ENCODE measurements at regions not wholly inside any gene's neighbourhood (a gene's known extent, or its start where the extent isn't known, plus 50 kb on each side); places are given as distances from the start of the nearest gene placed in this dataset.
"Not testable (repeated sequence)": the region's sequence is repeated elsewhere in the genome, so short reads cannot be mapped to it uniquely, and the experiment has no call there.

DNA sequence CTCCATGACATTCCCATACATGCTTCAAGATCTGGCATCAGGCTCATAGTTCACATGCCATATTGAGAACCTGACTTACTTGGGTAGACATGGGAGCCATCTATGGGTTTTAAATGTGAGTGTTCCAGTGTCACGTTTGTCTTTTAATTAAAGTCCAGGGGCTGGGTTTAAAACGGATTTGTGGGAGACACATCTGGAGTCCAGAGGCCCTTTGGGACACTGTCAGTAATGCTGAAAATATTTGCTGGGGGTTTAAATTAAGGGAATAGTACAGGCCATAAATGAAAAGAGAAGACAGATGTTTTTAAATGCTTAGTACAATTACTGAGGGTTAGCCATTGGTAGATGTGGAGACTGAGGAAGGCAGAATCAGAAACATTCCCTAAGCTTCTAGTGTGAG is 478.0 kb downstream of the PID1 start:
- DNase-seq (ENCODE audit: low read depth in 2 of 2): no peak

DNA sequence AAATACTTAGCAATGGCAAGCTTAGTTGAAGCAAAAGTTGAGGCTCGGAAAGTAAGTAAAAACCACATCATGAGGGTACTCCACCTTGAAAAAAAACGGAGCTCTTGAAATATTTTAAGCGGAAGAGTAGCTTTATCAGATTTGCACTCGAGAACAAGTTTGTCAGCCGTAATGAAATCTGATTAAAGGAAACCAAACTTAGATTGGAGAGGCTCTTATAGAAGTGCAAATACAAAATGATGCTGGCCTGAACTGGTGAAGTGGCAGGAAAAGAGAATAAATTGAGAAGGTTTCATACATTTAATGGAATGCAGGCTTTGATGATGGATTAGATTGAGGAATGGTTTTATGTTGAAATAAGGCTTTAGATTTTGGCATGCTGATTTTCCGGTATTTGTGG is 484.2 kb downstream of the PID1 start:
- DNase-seq (ENCODE audit: low read depth in 2 of 2): no peak

DNA sequence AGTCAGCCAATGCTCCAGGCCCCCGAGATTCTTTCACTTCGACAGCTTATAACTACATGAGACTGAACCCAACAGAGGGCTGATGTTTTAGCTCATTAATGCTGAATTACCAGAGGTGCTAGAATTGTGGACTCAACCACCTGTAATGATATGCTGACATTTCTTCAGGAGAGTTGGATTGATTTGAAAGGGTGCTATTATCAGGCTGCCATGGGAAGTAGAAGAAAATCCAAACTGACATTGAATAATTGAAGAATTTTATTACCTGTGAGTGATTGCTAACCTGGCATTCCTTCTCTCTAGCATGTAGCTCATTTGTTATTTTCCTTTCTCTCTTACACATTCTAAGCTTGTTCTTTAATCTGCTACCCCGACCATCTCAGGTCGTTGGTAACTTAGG is 488.8 kb downstream of the PID1 start:
- no peak for DNase-seq (ENCODE audit: low read depth in 2 of 2)

DNA sequence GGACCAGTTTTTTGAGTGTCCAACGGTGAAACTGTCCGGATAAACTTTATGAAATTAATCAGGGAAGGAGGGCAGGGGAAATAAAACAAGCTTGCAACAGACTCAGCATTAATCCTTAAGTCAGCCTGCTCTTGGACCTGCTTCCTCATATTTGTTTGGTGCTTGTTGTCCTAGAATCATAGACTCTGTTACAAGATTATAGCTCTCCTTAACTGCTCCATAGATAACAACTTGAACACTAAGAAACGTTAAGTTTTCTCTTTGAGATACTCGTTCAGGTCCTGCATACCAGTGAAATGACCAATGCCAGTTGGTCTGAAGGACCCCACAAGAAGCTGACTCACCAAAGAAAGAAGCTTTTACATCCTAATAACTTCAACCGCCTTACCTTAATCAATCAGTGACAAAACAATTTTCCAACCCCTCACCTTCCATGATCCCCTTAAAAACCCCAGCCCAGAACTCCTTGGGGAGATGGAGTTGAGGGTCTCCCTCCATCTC is 493.2 kb downstream of the PID1 start:
- DNase-seq (ENCODE audit: low read depth in 2 of 2): no peak

DNA sequence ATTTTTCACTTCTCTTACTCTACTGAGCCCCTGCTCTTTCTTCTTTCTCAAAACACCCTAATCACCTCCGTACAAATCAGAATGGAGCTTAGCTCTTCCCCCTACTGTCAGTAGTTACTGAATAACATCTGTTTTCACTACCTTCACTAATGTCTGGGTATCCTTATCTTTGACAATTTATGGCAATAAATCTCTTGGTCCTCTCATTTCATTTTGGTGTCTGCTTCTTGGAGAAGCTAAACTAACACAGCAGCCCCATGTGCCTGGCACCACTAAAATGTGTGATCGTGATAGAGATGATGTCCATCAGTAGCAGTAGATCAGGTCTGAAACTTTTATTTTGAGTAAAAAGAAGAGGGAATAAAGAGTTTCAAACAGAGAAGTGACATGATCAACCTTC is 496.5 kb downstream of the PID1 start:
- DNase-seq (ENCODE audit: low read depth in 2 of 2): no peak

DNA sequence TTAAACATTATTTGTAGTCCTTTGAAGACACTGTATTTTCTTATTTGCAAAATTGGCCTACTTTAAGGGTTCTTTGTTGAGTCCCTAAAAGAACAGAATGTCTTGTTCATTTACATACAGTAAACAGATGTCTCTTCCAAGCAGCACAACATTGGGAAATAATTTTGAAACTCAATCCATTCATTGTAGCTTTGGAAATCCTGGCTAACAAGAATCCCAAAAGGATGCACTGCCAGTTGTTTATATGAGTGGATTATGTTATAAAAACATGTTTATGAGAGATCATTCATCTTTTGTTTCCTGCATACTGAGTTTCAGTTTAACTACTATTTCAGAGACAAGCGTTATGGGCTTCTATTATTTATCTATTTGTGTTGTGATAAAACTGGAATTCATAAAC is 499.3 kb downstream of the PID1 start:
- no peak for DNase-seq (ENCODE audit: low read depth in 2 of 2)

DNA sequence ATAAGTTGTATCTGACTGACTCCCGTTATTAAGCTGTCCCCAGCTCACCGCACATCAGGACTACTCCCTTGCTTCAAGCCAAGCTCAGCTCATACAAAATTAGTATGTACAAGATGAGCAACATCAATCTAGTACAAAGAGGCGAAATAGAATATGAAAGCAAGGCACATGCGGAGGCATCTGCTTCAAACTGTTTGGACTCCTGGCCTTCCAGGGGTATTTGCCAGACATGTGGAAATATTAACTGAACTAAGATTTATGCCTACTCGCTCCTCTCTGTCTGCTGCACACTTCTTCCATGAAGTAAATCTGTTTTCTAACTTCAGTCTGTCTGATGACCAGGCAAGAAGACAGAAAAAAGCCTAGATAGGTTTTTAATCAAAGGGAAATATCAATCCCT is 499.8 kb downstream of the PID1 start:
- DNase-seq (ENCODE audit: low read depth in 2 of 2): no peak

DNA sequence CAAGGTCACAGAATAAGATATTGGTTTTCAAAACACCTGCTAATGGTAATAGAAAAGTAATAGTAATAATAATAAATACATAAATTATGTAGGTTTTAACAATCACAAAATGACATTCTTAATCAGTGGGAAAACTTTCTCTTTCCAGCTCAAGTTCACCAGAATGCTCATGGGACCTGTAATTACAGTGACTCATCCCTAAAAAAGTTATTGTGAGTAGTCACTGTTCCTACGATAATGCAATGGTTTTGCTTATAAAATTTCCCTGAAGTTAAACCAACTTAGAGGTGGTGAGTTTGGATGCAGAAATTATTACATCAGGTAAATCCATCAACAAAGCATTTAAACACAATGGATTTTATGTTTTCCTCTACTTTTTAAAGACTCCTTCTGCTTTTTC is 502.3 kb downstream of the PID1 start:
- DNase-seq (ENCODE audit: low read depth in 2 of 2): no peak

DNA sequence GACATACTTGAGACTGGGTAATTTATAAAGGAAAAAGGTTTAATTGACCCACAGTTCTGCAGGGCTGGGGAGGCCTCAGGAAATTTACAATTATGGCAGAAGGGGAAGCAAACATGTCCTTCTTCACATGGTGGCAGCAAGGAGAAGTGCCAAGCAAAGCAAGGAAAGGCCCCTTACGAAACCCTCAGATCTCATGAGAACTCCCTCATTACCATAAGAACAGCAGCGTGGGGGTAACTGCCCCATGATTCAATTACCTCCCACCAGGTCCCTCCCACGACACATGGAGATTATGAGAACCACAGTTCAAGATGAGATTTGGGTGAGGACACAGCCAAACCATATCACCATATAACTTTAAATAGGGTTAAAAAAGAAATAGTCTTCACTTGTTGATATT is 502.9 kb downstream of the PID1 start:
- not testable (repeated sequence) for DNase-seq (ENCODE audit: low read depth in 2 of 2)

DNA sequence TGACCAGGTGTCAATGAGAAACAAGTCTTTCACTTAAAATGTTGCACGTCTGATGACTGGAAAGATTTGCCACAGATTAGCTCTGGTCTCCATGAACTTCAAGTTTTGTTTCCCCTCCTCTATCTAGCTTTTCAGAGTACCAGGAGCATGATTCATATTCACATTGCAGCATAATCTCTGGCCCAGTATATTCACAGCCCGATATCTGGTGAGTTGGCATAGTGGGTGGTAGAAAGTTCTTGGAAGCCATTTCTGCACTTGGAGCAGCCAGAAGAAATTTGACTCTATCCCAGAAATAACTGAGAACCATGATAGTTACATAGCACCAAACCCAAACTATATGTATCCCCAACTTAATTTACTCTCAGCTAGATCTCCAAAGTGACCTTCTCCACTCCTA is 503.9 kb downstream of the PID1 start:
- DNase-seq (ENCODE audit: low read depth in 2 of 2): no peak

DNA sequence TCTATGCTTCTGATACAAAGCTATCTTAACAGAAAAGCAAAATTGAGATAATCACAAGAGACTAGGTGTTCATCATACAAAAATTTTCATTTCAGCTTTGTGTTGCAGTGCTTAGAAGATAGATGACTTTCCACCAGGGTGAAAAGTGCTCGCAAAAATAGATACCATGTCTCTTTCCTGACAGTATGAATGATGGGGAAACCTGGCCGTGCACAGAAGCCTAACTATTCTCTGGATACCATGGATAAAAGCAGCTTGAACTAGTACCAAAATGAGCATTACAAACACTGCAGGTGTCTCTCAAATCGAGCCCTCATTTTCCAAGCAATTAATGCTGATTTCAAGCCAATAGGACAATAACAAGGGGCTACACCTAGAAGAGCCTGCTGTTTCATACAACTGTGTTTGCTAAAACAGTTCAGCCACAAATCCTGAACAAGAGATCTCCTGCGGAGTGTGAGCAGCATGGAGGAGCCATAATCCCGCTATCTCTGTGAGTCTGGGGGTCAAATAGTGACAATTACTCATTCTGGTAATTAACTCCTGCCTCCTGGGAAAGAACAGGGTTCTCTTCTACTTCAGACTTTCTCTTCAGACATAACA is 507.6 kb downstream of the PID1 start:
- no peak for DNase-seq (ENCODE audit: low read depth in 2 of 2)

DNA sequence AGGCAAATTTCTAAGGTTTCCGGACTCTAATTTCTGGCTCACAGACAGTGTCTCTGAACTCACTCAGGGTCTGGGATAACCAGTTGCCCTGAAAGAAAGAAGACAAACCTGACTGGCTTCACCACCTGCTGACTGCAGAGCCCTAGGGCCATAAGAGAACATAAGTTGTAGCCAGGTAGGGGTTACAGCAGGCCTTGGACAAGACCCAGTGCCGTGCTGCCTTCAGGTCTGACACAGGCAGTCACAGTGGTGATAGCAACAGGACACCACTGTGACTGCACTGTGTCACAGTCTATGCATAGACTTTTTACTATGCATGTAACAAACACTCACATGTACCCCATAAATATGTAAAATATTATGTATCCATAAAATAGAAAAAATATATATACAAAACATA is 508.5 kb downstream of the PID1 start:
- DNase-seq (ENCODE audit: low read depth in 2 of 2): no peak

DNA sequence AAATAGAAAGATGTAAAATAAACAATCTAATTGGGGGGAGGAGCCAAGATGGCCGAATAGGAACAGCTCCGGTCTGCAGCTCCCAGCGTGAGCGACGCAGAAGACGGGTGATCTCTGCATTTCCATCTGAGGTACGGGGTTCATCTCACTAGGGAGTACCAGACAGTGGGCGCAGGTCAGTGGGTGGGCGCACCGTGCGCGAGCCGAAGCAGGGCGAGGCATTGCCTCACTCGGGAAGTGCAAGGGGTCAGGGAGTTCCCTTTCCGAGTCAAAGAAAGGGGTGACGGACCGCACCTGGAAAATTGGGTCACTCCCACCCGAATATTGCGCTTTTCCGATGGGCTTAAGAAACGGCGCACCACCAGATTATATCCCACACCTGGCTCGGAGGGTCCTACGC is 515.4 kb downstream of the PID1 start:
- DNase-seq (ENCODE audit: low read depth in 2 of 2): not testable (repeated sequence)

DNA sequence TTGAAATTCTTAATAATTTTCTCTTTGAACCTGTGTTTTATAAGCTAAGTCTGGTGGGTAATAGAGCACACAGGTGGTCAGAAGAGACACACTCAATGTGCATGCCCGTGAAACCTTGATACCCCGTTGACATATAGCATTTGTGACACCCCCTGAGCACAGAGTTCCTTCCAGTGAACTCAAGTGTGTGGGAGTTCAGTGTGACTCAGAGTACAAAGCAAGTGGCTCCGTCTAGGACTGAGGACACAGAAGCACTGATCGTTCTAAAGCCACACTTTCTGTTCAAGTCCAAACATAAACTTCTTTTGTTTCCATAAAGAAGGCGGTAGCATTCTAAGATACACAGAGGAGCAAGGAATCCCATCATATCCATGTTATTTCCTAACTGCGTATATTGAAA is 523.6 kb downstream of the PID1 start:
- no peak for DNase-seq (ENCODE audit: low read depth in 2 of 2)

DNA sequence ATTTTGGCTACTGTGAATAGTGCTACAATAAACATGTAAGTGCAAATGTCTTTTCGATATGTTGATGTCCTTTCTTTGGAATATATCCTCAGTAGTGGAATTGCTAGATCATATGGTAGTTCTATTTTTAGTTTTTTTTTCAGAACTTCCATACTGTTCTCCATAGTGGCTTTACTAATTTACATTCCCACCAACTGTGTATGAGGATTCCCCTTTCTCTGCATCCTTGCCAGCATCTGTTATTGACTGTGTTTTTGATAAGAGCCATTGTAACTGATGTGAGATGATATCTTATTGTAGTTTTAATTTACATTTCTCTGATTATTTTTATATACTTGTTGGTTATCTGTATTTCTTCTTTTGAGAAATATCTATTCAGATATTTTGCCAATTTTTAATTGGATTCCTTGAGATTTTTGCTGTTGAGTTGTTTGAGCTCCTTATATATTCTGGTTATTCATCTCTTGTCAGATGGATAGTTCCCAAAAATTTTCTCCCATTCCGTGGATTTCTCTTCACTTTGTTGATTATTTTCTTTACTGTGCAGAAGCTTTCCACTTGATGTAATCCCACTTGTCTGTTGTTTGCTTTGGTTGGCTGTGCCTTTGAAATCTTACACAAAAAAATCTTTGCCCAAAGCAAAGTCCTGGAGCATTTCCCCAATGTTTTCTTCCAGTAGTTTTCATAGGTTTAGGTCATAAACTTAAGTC is 532.3 kb downstream of the PID1 start:
- no peak for DNase-seq (ENCODE audit: low read depth in 2 of 2)

DNA sequence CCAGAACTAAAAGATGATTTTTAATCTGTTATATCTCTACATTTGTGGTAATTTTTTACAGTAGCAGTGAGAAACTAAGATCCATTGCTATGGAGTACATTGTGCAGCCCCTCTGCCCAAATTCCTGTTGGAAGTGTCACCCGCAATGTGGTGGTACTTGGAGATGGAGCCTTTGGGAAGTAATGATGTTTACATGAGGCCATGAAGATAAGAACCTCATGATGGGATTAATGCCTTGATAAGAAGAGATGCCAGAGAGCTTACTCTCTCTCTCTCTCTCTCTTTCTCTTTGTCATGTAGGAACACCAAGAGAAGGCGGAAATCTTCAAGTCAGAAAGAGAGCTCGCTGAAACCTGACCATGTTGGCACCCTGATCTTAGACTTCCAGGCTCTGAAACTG is 535.4 kb downstream of the PID1 start:
- DNase-seq (ENCODE audit: low read depth in 2 of 2): no peak

DNA sequence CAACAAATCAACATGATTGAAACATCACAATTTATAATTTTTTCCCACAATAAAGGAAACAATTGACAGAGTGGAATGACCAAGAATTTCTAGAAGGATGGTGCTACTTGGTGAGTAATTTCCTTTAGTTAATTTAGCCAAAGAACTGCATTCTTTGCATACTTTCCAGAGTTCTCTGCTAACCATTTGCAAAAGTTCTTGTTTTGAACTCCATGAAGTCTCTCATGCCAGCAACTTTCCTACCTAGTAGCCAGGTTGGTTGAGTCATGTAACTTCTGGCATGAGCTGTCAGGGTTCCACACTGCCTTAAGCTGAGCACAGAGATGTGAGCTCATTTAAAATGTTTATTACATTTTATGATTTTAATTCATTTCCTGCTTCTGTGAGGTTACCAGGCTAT is 539.6 kb downstream of the PID1 start:
- DNase-seq (ENCODE audit: low read depth in 2 of 2): no peak

DNA sequence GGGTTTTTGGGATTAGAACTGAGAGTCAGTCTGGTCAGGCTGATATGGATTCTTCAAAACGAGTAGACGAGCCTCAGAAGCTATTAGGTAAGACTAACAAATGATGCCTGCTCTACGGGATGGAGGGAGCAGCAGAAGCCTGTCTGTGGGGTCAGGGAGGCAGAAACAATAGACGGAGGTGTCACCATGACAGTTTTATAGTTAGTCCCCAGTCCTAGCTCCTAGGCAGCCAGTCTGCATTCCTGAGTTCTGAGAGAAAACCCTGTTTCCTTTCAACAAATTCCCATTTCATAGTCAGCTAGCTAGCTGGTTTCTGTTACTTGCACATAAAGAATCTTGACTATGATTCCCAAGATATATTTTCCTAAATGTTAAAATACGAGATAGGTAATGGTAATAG is 542.1 kb downstream of the PID1 start:
- no peak for DNase-seq (ENCODE audit: low read depth in 2 of 2)

DNA sequence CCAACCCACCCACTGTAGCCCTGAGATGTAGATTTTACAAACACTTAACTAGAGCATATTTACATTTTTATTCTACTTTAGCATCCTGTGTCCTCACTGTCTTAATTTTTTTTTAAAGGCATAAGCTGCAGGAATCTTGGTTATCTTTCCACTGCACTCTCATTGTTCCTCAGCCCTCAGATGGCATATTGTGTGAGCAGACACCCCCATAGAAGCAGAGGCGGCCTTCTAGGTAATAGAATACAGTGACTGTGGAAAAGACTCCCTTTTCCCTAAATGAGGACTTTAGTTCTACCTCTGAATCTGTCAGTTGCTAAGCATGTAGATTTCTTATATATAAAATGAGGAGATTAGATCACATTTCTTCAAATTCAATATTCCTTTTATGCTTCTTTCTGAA is 543.5 kb upstream of the SPHKAP start:
- DNase-seq (ENCODE audit: low read depth in 2 of 2): no peak

DNA sequence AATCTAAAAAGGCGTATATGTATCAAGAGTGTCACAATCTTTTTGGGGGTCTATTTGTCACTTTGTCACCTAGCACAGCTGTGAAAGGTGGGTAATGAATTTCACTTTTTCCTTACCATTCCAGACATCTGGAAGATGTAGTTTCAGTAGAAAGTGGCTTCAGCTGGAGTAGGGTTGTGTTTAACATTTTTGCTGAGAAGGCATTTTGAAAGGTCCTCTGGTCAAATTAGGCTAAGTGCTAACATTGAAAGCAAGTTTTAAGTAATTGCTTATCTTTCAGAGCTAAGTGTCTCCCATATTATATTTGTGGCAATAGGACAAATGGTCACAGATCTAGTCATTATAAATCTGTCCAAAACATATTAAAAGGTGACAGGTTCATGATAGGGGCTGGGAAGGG is 542.1 kb upstream of the SPHKAP start:
- no peak for DNase-seq (ENCODE audit: low read depth in 2 of 2)

DNA sequence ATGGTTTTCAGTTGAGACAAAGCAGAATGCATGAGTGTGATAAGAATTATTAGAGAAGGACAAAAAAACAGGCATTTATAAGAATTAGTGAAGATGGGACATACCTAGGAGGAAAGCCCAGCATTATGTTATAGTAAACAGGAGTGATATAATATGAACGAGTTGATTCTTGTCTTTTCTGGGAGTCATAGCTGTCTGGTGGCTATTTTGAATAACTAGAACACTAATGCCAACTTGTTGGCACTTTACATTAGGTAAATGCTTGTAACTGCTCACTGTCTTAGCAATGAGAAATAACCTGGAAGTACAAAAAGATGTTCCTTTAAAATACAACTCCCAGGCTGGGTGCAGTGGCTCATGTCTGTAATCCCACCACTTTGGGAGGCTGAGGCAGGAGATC is 540.8 kb upstream of the SPHKAP start:
- DNase-seq (ENCODE audit: low read depth in 2 of 2): no peak

DNA sequence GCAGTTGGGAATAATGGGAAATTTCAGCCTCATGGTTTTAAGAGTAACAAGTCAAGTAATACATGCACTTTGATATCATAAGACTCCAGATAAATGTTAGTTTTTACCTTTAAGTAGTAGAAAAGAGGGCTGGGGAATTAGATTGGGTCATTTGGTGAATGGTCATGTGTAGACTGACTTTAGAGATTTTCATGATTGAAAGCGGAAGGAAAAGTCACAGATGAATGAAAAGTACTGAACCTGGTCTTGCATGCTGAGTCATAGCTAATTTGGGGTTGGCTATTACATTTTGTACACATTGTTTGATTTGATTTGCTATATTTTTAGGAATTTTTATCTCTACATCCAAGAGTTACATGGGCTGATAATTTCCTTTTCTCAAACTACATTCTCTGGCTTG is 539.4 kb upstream of the SPHKAP start:
- DNase-seq (ENCODE audit: low read depth in 2 of 2): no peak

DNA sequence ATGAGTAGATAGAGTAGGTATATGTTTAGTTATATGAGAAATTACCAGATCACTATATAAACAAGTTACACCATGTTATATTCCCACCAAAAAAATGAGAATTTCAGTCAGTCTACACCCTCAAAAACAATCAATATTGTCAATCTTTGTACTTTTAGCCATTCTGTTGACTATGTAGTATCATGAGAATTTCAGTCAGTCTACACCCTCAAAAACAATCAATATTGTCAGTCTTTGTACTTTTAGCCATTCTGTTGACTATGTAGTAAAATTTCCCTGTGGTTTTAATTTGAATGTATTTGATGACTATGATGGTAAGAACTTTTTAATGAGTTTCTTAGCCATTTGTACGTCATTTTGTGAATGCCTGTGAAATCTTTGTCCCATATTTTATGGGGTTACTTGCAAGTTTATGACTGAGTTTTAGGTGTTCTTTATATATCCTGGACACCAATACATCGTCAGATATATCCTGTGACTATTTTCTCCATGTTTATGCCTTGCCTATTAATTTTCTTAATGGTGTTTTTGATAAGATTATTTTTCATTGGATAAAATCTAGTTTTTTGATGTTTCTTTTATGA is 528.4 kb upstream of the SPHKAP start:
- no peak for DNase-seq (ENCODE audit: low read depth in 2 of 2)

DNA sequence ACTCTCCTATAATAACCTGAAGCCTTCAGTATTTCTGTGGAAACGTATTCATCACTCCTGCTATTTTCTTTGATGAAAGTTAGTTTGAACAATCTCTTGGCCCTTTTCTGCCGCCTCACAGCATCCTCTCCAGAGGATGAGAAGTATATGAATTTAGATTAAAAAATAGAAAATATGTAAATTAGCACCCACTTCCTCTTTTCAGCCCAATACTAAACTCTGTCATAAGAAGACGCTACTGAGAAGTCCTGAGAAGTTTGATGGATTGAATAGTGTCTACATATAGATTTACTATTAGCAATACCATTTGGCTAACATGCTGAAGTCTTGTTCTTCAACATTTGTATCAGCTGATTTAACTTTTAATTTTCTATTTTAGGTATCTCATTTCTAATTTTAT is 526.4 kb upstream of the SPHKAP start:
- DNase-seq (ENCODE audit: low read depth in 2 of 2): no peak
